ENCODE measurements at regions not wholly inside any gene's neighbourhood (a gene's known extent, or its start where the extent isn't known, plus 50 kb on each side); places are given as distances from the start of the nearest gene placed in this dataset.

DNA sequence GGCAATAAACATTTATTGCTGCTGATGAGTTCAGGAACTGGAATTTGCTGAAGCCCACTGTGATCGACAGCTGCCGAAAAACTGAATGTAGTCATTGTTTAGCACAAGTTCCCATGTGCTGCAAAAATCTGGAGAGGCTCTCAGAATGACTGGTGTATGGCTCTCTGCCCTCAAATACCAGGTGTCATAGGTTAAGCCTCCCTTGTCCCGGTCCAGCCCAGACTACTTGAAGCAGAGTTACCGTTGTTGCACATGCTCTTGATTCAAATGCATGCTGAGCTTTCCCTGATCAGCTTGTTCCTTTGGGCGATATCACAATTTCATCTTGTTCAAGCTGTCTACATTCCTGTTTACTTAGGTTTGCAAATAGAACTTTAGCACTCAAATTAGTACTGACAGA, 625.2 kb downstream of the CPS1 start:
- Histone ChIP-seq H3K9me3 (no peaks in the 10 kb centered on the region), H3K4me2 (no peak overlapping the region), H3K4me3 (no peak overlapping the region), H3K4me1 (no peaks in the 10 kb centered on the region), H3K27ac (no peak overlapping the region)
- ATAC-seq (no peak), FAIRE-seq (no peak), DNase-seq (ENCODE audit: low read depth in 1 of 2, low spot score in 1 of 2) (no peak)
- TF ChIP-seq HOXB13 (CRISPR knock-in tag; IDR thresholded peaks at IDR 0.05; ENCODE audit: low read depth) (no peak), PHF8 (IDR thresholded peaks at IDR 0.05; ENCODE audit: borderline replicate concordance, low read depth) (no peak), POLR2AphosphoS2 (conservative IDR thresholded peaks at IDR 0.05; ENCODE audit: low read length) (no peak), USF2 (IDR thresholded peaks at IDR 0.05) (no peak), FOSL2 (IDR thresholded peaks at IDR 0.05) (no peak), FOSL2 (CRISPR knock-in tag; IDR thresholded peaks at IDR 0.05) (no peak)
- TF ChIP-seq, protein P1, sequence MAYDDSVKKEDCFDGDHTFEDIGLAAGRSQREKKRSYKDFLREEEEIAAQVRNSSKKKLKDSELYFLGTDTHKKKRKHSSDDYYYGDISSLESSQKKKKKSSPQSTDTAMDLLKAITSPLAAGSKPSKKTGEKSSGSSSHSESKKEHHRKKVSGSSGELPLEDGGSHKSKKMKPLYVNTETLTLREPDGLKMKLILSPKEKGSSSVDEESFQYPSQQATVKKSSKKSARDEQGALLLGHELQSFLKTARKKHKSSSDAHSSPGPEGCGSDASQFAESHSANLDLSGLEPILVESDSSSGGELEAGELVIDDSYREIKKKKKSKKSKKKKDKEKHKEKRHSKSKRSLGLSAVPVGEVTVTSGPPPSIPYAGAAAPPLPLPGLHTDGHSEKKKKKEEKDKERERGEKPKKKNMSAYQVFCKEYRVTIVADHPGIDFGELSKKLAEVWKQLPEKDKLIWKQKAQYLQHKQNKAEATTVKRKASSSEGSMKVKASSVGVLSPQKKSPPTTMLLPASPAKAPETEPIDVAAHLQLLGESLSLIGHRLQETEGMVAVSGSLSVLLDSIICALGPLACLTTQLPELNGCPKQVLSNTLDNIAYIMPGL (CRISPR knock-in tag; IDR thresholded peaks at IDR 0.05; ENCODE audit: borderline replicate concordance), result no peak
- TF ChIP-seq, protein P2, sequence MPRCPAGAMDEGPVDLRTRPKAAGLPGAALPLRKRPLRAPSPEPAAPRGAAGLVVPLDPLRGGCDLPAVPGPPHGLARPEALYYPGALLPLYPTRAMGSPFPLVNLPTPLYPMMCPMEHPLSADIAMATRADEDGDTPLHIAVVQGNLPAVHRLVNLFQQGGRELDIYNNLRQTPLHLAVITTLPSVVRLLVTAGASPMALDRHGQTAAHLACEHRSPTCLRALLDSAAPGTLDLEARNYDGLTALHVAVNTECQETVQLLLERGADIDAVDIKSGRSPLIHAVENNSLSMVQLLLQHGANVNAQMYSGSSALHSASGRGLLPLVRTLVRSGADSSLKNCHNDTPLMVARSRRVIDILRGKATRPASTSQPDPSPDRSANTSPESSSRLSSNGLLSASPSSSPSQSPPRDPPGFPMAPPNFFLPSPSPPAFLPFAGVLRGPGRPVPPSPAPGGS (IDR thresholded peaks at IDR 0.05), result no peak
- CTCF ChIA-PET, result no interaction called here
- POLR2A ChIA-PET, result no interaction called here
- 19% methylated on average over 5 of the region's 5 CpGs for WGBS (ENCODE audit: missing lambda C conversion rate)

DNA sequence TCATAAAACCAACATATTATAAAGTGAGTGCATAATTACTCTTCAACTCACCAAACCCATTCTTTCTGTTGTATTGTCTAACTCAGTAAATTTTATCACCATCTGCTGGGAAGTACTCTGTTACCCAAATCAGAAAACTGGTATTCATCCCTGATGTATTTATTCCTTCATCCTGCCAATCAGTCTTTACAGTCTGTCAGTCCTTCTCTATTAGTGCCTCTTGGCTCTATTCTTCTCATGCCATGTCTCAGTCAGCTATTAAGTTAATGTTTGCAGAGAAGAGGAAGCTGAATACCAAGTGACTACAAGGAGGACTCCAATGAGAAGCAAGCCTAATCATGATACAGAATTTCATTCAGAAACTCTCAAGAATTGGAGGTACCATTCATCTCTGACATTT, 631.2 kb downstream of the CPS1 start:
- no peaks in the 10 kb centered on the region for H3K4me1 ChIP-seq
- H3K4me3 ChIP-seq, result no peak overlapping the region
- FAIRE-seq, result no peak
- ATAC-seq, result no peak
- H3K4me2 ChIP-seq, result no peak overlapping the region
- DNase-seq (ENCODE audit: low read depth in 1 of 2, low spot score in 1 of 2), result no peak
- TF ChIP-seq SREBF2 (IDR thresholded peaks at IDR 0.05), result no peak
- TF ChIP-seq FOSB (CRISPR knock-in tag; IDR thresholded peaks at IDR 0.05), result no peak
- TF ChIP-seq FOSL2 (IDR thresholded peaks at IDR 0.05), result no peak
- TF ChIP-seq FOSL2 (CRISPR knock-in tag; IDR thresholded peaks at IDR 0.05), result no peak
- no peak for TF ChIP-seq BHLHE40 (IDR thresholded peaks at IDR 0.05; ENCODE audit: low read depth, low read length)
- no peak for TF ChIP-seq NPAS2 (CRISPR knock-in tag; IDR thresholded peaks at IDR 0.05; ENCODE audit: borderline replicate concordance)
- TF ChIP-seq HOXA7 (CRISPR knock-in tag; IDR thresholded peaks at IDR 0.05), result no peak
- no peak for TF ChIP-seq ELK1 (IDR thresholded peaks at IDR 0.05; ENCODE audit: low read depth, low read length)
- TF ChIP-seq RARB (CRISPR knock-in tag; IDR thresholded peaks at IDR 0.05), result no peak
- no peak for TF ChIP-seq MYC (IDR thresholded peaks at IDR 0.05; ENCODE audit: borderline replicate concordance, low read length)
- no peak for TF ChIP-seq HOXB13 (CRISPR knock-in tag; IDR thresholded peaks at IDR 0.05; ENCODE audit: low read depth)
- no peak for TF ChIP-seq CEBPB (IDR thresholded peaks at IDR 0.05)
- TF ChIP-seq, protein P1 (CRISPR knock-in tag; IDR thresholded peaks at IDR 0.05; ENCODE audit: borderline replicate concordance), result no peak
- no peak for TF ChIP-seq JUN (IDR thresholded peaks at IDR 0.05)
- TF ChIP-seq KDM5A (IDR thresholded peaks at IDR 0.05), result no peak
- POLR2A ChIA-PET, result no interaction called here
- no peaks in the 10 kb centered on the region for H3K9me3 ChIP-seq
- H3K27ac ChIP-seq, result no peak overlapping the region
- CTCF ChIA-PET, result no interaction called here

Data from A549 (cell line).